ENCODE measurements at regions not wholly inside any gene's neighbourhood (a gene's known extent, or its start where the extent isn't known, plus 50 kb on each side); places are given as distances from the start of the nearest gene placed in this dataset.

DNA sequence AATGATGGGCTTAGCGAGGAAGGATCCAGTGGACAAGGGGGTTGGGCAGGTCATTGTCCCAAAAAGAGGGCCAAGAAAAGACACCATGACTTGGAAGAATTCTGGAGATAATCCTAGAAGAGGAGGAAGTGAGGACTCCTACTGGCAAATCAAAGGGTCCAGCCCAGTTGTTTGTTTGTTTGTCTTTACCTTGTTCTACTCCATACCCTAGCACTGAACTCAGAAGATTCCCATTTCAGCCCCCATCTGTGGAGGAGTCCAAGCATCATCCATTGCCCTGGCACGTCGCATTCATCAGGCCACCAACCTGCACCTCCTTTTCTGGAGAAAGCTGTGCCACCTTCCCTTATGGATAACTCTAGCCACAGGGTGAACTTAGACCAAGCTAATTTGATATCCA, 326.2 kb downstream of the EN1 start:
- Histone ChIP-seq H3K4me3 (no peak overlapping the region), H3K36me3 (no peaks in the 10 kb centered on the region), H3K27me3 (no peaks in the 10 kb centered on the region), H3K4me1 (ENCODE audit: insufficient read depth) (no peaks in the 10 kb centered on the region), H3K27ac (no peak overlapping the region), H3K9me3 (no peaks in the 10 kb centered on the region)
- TF ChIP-seq POLR2A (IDR thresholded peaks at IDR 0.05) = no peak
- TF ChIP-seq EP300 (IDR thresholded peaks at IDR 0.05) = no peak
- TF ChIP-seq CTCF (IDR thresholded peaks at IDR 0.05) = no peak
- no peak for DNase-seq
- intact Hi-C loops (cut with DNase I) = no loop called here
- WGBS, 3 donors = 76 to 84% (median 80%) methylated on average over 3 of the region's 3 CpGs

DNA sequence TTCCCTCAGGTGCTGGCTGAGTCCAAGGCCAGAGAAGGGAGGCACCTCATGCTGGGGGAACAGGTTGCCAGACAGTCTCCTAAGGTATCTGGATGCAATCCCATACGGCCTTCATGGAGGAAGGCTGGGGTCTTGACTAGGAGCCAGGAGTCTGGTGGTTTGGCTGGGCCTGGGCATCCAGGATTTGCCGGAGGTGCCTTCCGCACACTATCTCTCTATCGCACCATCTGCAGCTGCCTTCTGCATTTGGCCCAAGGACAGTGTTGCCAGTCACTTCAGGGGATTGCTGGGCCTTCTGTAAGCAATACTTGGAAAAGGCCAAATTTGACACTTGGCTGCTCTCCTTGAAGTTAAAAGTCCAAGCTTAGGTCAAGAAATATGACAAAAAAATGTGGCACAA, 327.2 kb downstream of the EN1 start:
- intact Hi-C loops (cut with DNase I) = no loop called here
- Histone ChIP-seq H3K4me3 (no peak overlapping the region), H3K36me3 (no peaks in the 10 kb centered on the region), H3K9me3 (no peaks in the 10 kb centered on the region), H3K4me1 (ENCODE audit: insufficient read depth) (no peaks in the 10 kb centered on the region), H3K27me3 (no peaks in the 10 kb centered on the region), H3K27ac (no peak overlapping the region)
- TF ChIP-seq CTCF (IDR thresholded peaks at IDR 0.05) (no peak), POLR2A (IDR thresholded peaks at IDR 0.05) (no peak), EP300 (IDR thresholded peaks at IDR 0.05) (no peak)
- DNase-seq = no peak
- WGBS, 3 donors = 77 to 84% (median 82%) methylated on average over 4 of the region's 4 CpGs

DNA sequence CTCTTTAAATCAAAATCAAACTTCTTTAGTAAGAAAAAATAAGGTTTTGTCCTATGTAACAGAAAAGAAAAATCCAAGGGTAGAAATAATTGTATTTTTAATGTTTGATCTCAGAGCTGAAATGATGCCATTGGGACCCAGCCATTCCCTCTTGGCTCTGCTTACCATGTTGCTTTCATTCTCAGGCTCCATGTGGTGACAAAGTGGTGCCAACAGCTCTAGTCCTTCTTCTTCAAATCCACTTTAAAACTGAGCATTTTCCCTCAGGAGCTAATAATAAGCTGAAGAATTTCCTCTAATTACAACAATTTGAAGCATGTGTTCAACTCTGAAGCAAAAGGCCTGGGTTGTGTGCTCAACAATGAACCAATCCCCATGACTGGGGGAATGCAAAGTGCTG, 327.9 kb downstream of the EN1 start:
- Histone ChIP-seq H3K4me1 (ENCODE audit: insufficient read depth) (no peaks in the 10 kb centered on the region), H3K27ac (no peak overlapping the region), H3K4me3 (no peak overlapping the region), H3K27me3 (no peaks in the 10 kb centered on the region), H3K36me3 (no peaks in the 10 kb centered on the region), H3K9me3 (no peaks in the 10 kb centered on the region)
- TF ChIP-seq CTCF (IDR thresholded peaks at IDR 0.05) (no peak), POLR2A (IDR thresholded peaks at IDR 0.05) (no peak), EP300 (IDR thresholded peaks at IDR 0.05) (no peak)
- intact Hi-C loops (cut with DNase I) = no loop called here
- no peak for DNase-seq

DNA sequence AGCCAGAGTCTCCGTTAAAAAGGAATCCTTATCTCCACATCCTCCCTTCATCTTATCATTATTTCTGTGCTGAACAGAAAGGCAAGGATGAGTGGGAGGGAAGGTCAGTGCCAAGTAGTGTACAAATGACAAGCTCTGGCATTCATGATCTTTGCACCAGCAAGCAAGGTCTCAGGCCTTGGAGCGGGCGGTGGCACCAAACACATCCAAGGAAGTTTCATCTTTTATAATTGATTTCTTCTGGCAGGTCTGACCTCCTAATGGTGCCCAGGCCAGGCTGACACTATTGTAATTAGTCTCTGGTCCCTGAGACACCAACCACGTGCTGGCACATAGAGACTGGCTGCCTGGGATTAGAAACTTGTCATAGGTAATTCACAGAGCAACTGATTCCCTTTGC, 336.6 kb downstream of the EN1 start:
- Histone ChIP-seq H3K36me3 (no peaks in the 10 kb centered on the region), H3K9me3 (no peaks in the 10 kb centered on the region), H3K4me3 (no peak overlapping the region), H3K4me1 (ENCODE audit: insufficient read depth) (no peaks in the 10 kb centered on the region), H3K27me3 (no peaks in the 10 kb centered on the region), H3K27ac (no peak overlapping the region)
- intact Hi-C loops (cut with DNase I) = no loop called here
- no peak for DNase-seq
- TF ChIP-seq POLR2A (IDR thresholded peaks at IDR 0.05) (no peak), CTCF (IDR thresholded peaks at IDR 0.05) (no peak), EP300 (IDR thresholded peaks at IDR 0.05) (no peak)
- WGBS, 3 donors = 20 to 38% (median 23%) methylated on average over 4 of the region's 4 CpGs

Data from ovary (tissue), 7 donors.